ENCODE measurements at regions not wholly inside any gene's neighbourhood (a gene's known extent, or its start where the extent isn't known, plus 50 kb on each side); places are given as distances from the start of the nearest gene placed in this dataset.
"Not testable (repeated sequence)": the region's sequence is repeated elsewhere in the genome, so short reads cannot be mapped to it uniquely, and the experiment has no call there.

DNA sequence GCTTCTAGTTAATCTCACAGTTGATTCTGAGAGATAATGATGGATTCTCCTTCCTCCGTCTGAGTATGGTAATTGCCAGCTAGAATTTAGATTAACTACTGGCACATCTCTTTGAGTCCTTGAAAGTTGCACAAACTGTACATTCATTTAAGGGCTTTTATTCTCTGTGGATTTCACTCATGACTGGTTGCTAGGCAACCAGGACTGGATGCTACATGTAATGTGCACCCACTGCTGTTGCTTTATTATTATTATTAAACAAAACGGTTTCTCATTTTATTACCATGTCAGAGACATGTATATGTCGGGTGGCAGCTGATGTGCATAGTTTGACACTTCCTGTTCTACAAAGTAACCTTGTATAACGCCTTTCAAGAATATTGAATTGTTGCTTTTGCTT, 1882.8 kb downstream of the KHDRBS2 start:
- TF ChIP-seq MED1 (CRISPR knock-in tag; IDR thresholded peaks at IDR 0.05; ENCODE audit: borderline replicate concordance); POLR2AphosphoS2 (IDR thresholded peaks at IDR 0.05; ENCODE audit: low read length); SP2 (IDR thresholded peaks at IDR 0.05; ENCODE audit: extremely low read depth, low read depth, low read length, poor library complexity, severe bottlenecking); ZNF232 (CRISPR knock-in tag; IDR thresholded peaks at IDR 0.05); RAD21 (CRISPR knock-in tag; conservative IDR thresholded peaks at IDR 0.05 in 1 of 2, IDR thresholded peaks at IDR 0.05 in 1 of 2); C11orf30 (IDR thresholded peaks at IDR 0.05; ENCODE audit: low read depth): not testable (repeated sequence)
- TF ChIP-seq, protein P1, sequence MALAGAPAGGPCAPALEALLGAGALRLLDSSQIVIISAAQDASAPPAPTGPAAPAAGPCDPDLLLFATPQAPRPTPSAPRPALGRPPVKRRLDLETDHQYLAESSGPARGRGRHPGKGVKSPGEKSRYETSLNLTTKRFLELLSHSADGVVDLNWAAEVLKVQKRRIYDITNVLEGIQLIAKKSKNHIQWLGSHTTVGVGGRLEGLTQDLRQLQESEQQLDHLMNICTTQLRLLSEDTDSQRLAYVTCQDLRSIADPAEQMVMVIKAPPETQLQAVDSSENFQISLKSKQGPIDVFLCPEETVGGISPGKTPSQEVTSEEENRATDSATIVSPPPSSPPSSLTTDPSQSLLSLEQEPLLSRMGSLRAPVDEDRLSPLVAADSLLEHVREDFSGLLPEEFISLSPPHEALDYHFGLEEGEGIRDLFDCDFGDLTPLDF (CRISPR knock-in tag; IDR thresholded peaks at IDR 0.05), result not testable (repeated sequence)
- TF ChIP-seq, protein P2, sequence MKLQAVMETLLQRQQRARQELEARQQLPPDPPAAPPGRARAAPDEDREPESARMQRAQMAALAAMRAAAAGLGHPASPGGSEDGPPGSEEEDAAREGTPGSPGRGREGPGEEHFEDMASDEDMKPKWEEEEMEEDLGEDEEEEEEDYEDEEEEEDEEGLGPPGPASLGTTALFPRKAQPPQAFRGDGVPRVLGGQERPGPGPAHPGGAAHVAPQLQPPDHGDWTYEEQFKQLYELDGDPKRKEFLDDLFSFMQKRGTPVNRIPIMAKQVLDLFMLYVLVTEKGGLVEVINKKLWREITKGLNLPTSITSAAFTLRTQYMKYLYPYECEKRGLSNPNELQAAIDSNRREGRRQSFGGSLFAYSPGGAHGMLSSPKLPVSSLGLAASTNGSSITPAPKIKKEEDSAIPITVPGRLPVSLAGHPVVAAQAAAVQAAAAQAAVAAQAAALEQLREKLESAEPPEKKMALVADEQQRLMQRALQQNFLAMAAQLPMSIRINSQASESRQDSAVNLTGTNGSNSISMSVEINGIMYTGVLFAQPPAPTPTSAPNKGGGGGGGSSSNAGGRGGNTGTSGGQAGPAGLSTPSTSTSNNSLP (IDR thresholded peaks at IDR 0.05; ENCODE audit: borderline replicate concordance, low read depth, low read length), result not testable (repeated sequence)

Data from K562 (cell line).